ENCODE measurements at regions not wholly inside any gene's neighbourhood (a gene's known extent, or its start where the extent isn't known, plus 50 kb on each side); places are given as distances from the start of the nearest gene placed in this dataset.

DNA sequence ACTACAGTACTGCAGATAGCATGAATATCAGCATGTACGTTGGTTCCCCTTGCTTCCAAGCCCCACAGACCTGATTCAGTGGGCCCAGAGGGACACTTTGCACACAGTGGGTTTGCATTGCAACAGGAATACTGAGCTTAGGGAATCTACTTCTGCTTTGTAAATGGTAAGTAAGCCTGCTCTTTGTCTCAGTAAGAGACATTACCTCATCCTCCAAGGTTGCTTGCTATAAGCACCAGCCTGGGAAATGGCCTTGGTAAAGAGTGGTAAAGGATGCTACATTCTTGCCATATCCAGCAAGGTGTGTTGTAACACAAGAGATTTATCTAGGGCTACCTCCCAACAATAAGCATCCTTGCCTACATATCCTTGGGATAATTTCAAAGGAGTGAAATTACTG lies 730.5 kb downstream of the INHBA start:
- no peaks in the 10 kb centered on the region for H3K9me2 ChIP-seq (ENCODE audit: insufficient read depth, low read length)
- H3K79me2 ChIP-seq (replicated peaks; ENCODE audit: insufficient read depth, low read length) = no peaks in the 10 kb centered on the region
- H2AFZ ChIP-seq (ENCODE audit: low read depth, low read length) = no peak overlapping the region
- no peak overlapping the region for H3K4me2 ChIP-seq (ENCODE audit: low read length)
- H3K4me3 ChIP-seq (ENCODE audit: low read length) = no peak overlapping the region
- no peaks in the 10 kb centered on the region for H4K20me1 ChIP-seq (ENCODE audit: insufficient read depth)
- H3K27ac ChIP-seq (ENCODE audit: low read length) = no peak overlapping the region
- no peaks in the 10 kb centered on the region for H3K36me3 ChIP-seq (ENCODE audit: insufficient read depth, low read length)
- H3K27me3 ChIP-seq (ENCODE audit: insufficient read depth, low read depth, low read length) = no peaks in the 10 kb centered on the region
- TF ChIP-seq SMC3 (conservative IDR thresholded peaks at IDR 0.05; ENCODE audit: poor library complexity) (no peak), EZH2 (IDR thresholded peaks at IDR 0.05; ENCODE audit: borderline replicate concordance, insufficient read depth, low read length, poor library complexity, severe bottlenecking) (no peak), TAF1 (IDR thresholded peaks at IDR 0.05; ENCODE audit: low read depth) (no peak), MXI1 (conservative IDR thresholded peaks at IDR 0.05; ENCODE audit: poor library complexity, severe bottlenecking) (no peak), EP300 (conservative IDR thresholded peaks at IDR 0.05; ENCODE audit: poor library complexity, severe bottlenecking) (no peak), POLR2AphosphoS5 (IDR thresholded peaks at IDR 0.05) (no peak), RAD21 (conservative IDR thresholded peaks at IDR 0.05) (no peak)
- TF ChIP-seq, protein P1, sequence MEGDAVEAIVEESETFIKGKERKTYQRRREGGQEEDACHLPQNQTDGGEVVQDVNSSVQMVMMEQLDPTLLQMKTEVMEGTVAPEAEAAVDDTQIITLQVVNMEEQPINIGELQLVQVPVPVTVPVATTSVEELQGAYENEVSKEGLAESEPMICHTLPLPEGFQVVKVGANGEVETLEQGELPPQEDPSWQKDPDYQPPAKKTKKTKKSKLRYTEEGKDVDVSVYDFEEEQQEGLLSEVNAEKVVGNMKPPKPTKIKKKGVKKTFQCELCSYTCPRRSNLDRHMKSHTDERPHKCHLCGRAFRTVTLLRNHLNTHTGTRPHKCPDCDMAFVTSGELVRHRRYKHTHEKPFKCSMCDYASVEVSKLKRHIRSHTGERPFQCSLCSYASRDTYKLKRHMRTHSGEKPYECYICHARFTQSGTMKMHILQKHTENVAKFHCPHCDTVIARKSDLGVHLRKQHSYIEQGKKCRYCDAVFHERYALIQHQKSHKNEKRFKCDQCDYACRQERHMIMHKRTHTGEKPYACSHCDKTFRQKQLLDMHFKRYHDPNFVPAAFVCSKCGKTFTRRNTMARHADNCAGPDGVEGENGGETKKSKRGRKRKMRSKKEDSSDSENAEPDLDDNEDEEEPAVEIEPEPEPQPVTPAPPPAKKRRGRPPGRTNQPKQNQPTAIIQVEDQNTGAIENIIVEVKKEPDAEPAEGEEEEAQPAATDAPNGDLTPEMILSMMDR (IDR thresholded peaks at IDR 0.05; ENCODE audit: poor library complexity, severe bottlenecking) = no peak
- TF ChIP-seq, protein P2, sequence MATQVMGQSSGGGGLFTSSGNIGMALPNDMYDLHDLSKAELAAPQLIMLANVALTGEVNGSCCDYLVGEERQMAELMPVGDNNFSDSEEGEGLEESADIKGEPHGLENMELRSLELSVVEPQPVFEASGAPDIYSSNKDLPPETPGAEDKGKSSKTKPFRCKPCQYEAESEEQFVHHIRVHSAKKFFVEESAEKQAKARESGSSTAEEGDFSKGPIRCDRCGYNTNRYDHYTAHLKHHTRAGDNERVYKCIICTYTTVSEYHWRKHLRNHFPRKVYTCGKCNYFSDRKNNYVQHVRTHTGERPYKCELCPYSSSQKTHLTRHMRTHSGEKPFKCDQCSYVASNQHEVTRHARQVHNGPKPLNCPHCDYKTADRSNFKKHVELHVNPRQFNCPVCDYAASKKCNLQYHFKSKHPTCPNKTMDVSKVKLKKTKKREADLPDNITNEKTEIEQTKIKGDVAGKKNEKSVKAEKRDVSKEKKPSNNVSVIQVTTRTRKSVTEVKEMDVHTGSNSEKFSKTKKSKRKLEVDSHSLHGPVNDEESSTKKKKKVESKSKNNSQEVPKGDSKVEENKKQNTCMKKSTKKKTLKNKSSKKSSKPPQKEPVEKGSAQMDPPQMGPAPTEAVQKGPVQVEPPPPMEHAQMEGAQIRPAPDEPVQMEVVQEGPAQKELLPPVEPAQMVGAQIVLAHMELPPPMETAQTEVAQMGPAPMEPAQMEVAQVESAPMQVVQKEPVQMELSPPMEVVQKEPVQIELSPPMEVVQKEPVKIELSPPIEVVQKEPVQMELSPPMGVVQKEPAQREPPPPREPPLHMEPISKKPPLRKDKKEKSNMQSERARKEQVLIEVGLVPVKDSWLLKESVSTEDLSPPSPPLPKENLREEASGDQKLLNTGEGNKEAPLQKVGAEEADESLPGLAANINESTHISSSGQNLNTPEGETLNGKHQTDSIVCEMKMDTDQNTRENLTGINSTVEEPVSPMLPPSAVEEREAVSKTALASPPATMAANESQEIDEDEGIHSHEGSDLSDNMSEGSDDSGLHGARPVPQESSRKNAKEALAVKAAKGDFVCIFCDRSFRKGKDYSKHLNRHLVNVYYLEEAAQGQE (IDR thresholded peaks at IDR 0.05; ENCODE audit: borderline replicate concordance) = no peak
- no peaks in the 10 kb centered on the region for H3K9me3 ChIP-seq (ENCODE audit: low read length)
- H3K9ac ChIP-seq (ENCODE audit: low read length) = no peak overlapping the region
- no peaks in the 10 kb centered on the region for H3F3A ChIP-seq (ENCODE audit: insufficient read depth, low read length, poor library complexity, severe bottlenecking)

DNA sequence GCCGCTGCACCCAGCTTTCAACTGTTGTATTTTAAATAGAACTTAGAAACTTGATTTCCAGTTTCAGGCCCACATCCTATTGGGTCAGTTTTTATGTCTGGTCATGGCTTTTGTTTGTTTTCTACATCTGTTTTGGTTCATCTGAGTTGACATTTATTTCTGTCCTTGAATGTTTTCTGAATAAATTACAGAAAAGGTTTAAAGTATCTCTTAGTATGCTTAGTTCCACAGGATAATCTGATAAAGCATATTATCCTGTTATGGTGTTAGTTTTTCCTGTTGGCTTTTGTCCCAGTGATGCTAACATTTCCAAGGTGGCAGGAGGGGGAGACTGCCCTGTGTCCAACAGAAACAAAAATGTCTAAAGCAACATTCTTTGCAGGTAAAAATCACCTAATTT lies 733.2 kb downstream of the INHBA start:
- Histone ChIP-seq H3K9ac (ENCODE audit: low read length) (no peak overlapping the region), H3K27me3 (ENCODE audit: insufficient read depth, low read depth, low read length) (no peaks in the 10 kb centered on the region), H3K79me2 (replicated peaks; ENCODE audit: insufficient read depth, low read length) (no peaks in the 10 kb centered on the region), H3F3A (ENCODE audit: insufficient read depth, low read length, poor library complexity, severe bottlenecking) (no peaks in the 10 kb centered on the region), H3K4me2 (ENCODE audit: low read length) (no peak overlapping the region), H3K9me3 (ENCODE audit: low read length) (no peaks in the 10 kb centered on the region), H3K9me2 (ENCODE audit: insufficient read depth, low read length) (no peaks in the 10 kb centered on the region), H3K36me3 (ENCODE audit: insufficient read depth, low read length) (no peaks in the 10 kb centered on the region), H3K4me3 (ENCODE audit: low read length) (no peak overlapping the region), H3K27ac (ENCODE audit: low read length) (no peak overlapping the region), H2AFZ (ENCODE audit: low read depth, low read length) (no peak overlapping the region), H4K20me1 (ENCODE audit: insufficient read depth) (no peaks in the 10 kb centered on the region)
- no peak for TF ChIP-seq RAD21 (conservative IDR thresholded peaks at IDR 0.05)
- no peak for TF ChIP-seq TAF1 (IDR thresholded peaks at IDR 0.05; ENCODE audit: low read depth)
- TF ChIP-seq, protein P1 (IDR thresholded peaks at IDR 0.05; ENCODE audit: poor library complexity, severe bottlenecking) = no peak
- no peak for TF ChIP-seq POLR2AphosphoS5 (IDR thresholded peaks at IDR 0.05)
- TF ChIP-seq, protein P2 (IDR thresholded peaks at IDR 0.05; ENCODE audit: borderline replicate concordance) = no peak
- no peak for TF ChIP-seq MXI1 (conservative IDR thresholded peaks at IDR 0.05; ENCODE audit: poor library complexity, severe bottlenecking)
- TF ChIP-seq SMC3 (conservative IDR thresholded peaks at IDR 0.05; ENCODE audit: poor library complexity) = no peak
- TF ChIP-seq EP300 (conservative IDR thresholded peaks at IDR 0.05; ENCODE audit: poor library complexity, severe bottlenecking) = no peak
- no peak for TF ChIP-seq EZH2 (IDR thresholded peaks at IDR 0.05; ENCODE audit: borderline replicate concordance, insufficient read depth, low read length, poor library complexity, severe bottlenecking)

Data from neural cell (in vitro differentiated cells).